Caco-2 (cell line): ENCODE measurements at regions not wholly inside any gene's neighbourhood (a gene's known extent, or its start where the extent isn't known, plus 50 kb on each side); places are given as distances from the start of the nearest gene placed in this dataset.
"Not testable (repeated sequence)": the region's sequence is repeated elsewhere in the genome, so short reads cannot be mapped to it uniquely, and the experiment has no call there.

Source experiments
- BruUV-seq: library from RNA; stranded (reverse); fragments of 400-500 nt; replicated peaks from 2 replicates; lab custom pipeline; 2021; lab: Mats Ljungman, UMichigan
- CTCF ChIA-PET: fragments of 300-600 bp; sonication (Branson Sonifier 250); formaldehyde crosslinking; loops from one replicate; lab custom pipeline; 2022; ENCODE audit warnings: antibody characterized with exemption; lab: Charles Lee
- POLR2A ChIA-PET: fragments of 300-600 bp; sonication (Branson Sonifier 250); formaldehyde crosslinking; loops from one replicate; lab custom pipeline; 2022; ENCODE audit warnings: antibody characterized with exemption; lab: Charles Lee
- DNase-seq, 2 experiments: peaks; one replicate each; pipeline versions ENCODE4 v3.0.0 to v3.0.0-alpha.2; 2020 to 2022
- H3K27me3 ChIP-seq: replicated peaks from 2 replicates; pipeline ENCODE4 v1.6.0; 2011; ENCODE audit warnings: low read length; ENCODE audit not compliant: control insufficient read depth, insufficient read depth
- H3K36me3 ChIP-seq: 2 replicates; pipeline ENCODE4 v1.5.1; 2011; ENCODE audit warnings: low read length; ENCODE audit not compliant: control insufficient read depth, insufficient read depth
- H3K4me1 ChIP-seq: fragments of 250-450 bp; sonication (Bioruptor Pico); 2 replicates; pipeline ENCODE4 v1.5.1; 2020; ENCODE audit warnings: mild to moderate bottlenecking
- H3K4me3 ChIP-seq: 2 replicates; pipeline ENCODE4 v1.5.1; 2011; ENCODE audit warnings: low read depth, mild to moderate bottlenecking, control low read depth, low read length
- H3K9me3 ChIP-seq: fragments of 250-450 bp; sonication (Bioruptor Pico); 2 replicates; pipeline ENCODE4 v1.5.1; 2020; ENCODE audit warnings: mild to moderate bottlenecking, moderate library complexity
- H3K27ac Mint-ChIP-seq: one replicate; pipeline ENCODE4 v1.8.0; 2022; ENCODE audit warnings: mixed read lengths; ENCODE audit not compliant: unreplicated experiment
- H3K27me3 Mint-ChIP-seq: one replicate; pipeline ENCODE4 v1.8.0; 2022; ENCODE audit warnings: mixed read lengths; ENCODE audit not compliant: insufficient read depth, unreplicated experiment
- H3K36me3 Mint-ChIP-seq: one replicate; pipeline ENCODE4 v1.8.0; 2022; ENCODE audit warnings: mild to moderate bottlenecking, mixed read lengths; ENCODE audit not compliant: insufficient read depth, unreplicated experiment
- H3K4me1 Mint-ChIP-seq: one replicate; pipeline ENCODE4 v1.8.0; 2022; ENCODE audit warnings: low read depth, mixed read lengths; ENCODE audit not compliant: unreplicated experiment
- H3K4me3 Mint-ChIP-seq: one replicate; pipeline ENCODE4 v1.8.0; 2022; ENCODE audit warnings: mild to moderate bottlenecking, moderate library complexity, mixed read lengths; ENCODE audit not compliant: unreplicated experiment
- H3K9me3 Mint-ChIP-seq: one replicate; pipeline ENCODE4 v1.8.0; 2022; ENCODE audit warnings: mixed read lengths; ENCODE audit not compliant: unreplicated experiment
- intact Hi-C: fragments of 100-400 bp; cut with micrococcal nuclease; formaldehyde crosslinking; loops from one replicate; pipeline ENCODE4 v1.10.0; 2022; ENCODE audit not compliant: unreplicated experiment

DNA sequence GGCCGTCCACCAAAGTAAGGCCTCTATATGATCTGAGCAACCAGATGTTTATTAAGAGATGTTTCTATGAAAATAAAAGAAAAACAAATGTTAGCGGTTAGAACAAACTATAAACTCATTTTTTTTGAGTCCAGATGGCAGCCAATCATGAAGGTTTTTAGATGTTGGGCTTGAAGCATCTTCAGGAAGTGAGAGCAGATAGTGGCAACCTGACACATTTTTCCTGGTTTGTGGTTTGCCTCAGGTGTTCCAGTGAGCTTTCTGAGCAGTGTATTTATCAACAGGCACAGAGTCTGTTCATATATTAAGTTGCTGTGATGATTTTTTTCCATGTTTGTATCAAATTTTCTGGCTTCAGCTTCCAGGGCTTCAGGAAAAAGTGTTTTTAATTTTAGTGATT lies 1468.0 kb downstream of the KHDRBS2 start:
- H3K27me3 Mint-ChIP-seq, H3K9me3 ChIP-seq, H3K27me3 ChIP-seq, H3K4me1 ChIP-seq, H3K4me3 Mint-ChIP-seq, CTCF ChIA-PET, DNase-seq, intact Hi-C loops, H3K4me3 ChIP-seq, H3K27ac Mint-ChIP-seq, POLR2A ChIA-PET, BruUV-seq, H3K36me3 ChIP-seq, H3K36me3 Mint-ChIP-seq, H3K4me1 Mint-ChIP-seq, H3K9me3 Mint-ChIP-seq: not testable (repeated sequence)

DNA sequence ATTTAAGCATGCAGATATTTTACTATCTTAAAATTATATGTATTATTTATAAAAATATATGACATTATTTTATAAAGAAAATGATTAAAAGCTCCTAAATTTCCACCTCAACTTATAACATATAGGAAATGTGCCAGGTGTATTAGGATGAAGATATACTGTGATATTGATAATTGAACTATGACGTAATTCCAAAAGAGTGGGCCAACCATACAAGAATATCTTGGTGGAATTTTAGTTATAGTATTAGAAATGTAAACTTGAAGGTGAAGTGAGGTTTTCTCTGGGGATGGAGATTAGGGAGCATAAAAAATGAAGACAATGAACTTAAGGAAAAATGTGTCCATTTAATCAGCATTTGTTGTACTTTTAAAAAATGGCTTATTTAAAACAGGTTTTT lies 1471.2 kb downstream of the KHDRBS2 start:
- H3K36me3 ChIP-seq, H3K4me1 Mint-ChIP-seq, intact Hi-C loops, H3K4me1 ChIP-seq, H3K27ac Mint-ChIP-seq, H3K4me3 ChIP-seq, BruUV-seq, DNase-seq, H3K4me3 Mint-ChIP-seq, H3K36me3 Mint-ChIP-seq, H3K9me3 ChIP-seq, CTCF ChIA-PET, POLR2A ChIA-PET, H3K9me3 Mint-ChIP-seq, H3K27me3 Mint-ChIP-seq, H3K27me3 ChIP-seq: not testable (repeated sequence)

DNA sequence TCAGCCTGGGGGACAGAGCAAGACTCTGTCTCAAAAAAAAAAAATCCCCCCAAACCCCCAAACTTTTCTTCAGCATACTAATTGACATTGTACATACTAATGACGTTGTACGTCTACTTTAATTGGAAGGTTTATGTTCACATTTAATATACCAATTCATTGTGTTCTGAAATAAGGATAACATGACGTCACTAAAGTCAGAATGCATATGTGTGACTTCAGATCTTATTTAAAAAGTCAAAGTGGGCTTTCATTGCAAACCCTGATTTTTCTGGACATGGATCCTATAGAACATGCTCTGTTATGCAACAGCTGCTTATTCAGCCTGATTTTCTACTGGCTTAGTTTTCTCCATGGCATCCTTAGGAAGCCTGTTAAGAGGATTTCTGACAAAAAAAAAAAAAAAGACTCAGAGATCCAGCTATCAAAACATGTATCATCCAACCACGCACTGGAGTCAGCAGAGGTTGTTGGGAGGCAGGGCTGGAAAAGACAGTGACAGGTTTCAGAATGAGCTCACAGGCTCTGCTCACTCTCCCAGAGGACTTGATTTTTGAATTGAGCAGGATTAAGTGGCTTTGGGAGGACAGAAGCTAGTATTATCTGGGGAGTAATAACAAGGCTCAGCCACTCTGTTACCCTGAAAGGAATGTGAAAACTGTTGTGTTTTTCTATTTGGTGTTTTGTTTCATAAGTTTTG lies 1472.0 kb downstream of the KHDRBS2 start:
- H3K9me3 Mint-ChIP-seq, POLR2A ChIA-PET, DNase-seq: not testable (repeated sequence)

DNA sequence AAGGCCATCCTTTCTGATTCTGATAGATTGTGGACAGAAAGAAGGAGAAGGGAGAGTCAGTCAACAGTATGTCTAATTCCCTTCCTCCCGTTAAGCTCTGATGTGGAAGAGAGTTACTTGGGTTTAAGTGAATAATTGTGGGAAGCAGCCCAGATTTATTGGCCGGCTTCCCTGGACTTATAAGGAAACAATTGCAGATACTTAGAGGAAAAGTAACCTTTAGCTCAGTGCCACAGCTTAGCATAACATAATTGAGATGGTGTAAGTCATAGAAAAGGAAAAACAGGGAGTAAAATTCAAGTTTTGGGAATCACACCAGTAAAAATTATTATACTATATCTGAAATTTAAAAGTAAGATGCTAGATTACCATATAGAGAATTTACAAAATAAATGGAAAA lies 1475.8 kb downstream of the KHDRBS2 start:
- H3K27ac Mint-ChIP-seq, H3K4me1 Mint-ChIP-seq, POLR2A ChIA-PET, H3K36me3 Mint-ChIP-seq, H3K9me3 ChIP-seq, H3K36me3 ChIP-seq, CTCF ChIA-PET, H3K27me3 ChIP-seq, H3K4me3 Mint-ChIP-seq, DNase-seq, H3K9me3 Mint-ChIP-seq, H3K4me1 ChIP-seq, H3K27me3 Mint-ChIP-seq, H3K4me3 ChIP-seq, intact Hi-C loops, BruUV-seq: not testable (repeated sequence)

More for the DNA sequence above, 1472.0 kb downstream of the KHDRBS2 start:
- H3K27me3 Mint-ChIP-seq, H3K4me1 ChIP-seq, H3K27me3 ChIP-seq, BruUV-seq, H3K27ac Mint-ChIP-seq, H3K4me3 Mint-ChIP-seq, H3K4me3 ChIP-seq, H3K36me3 ChIP-seq, H3K36me3 Mint-ChIP-seq, CTCF ChIA-PET, H3K4me1 Mint-ChIP-seq, H3K9me3 ChIP-seq, intact Hi-C loops: not testable (repeated sequence)

DNA sequence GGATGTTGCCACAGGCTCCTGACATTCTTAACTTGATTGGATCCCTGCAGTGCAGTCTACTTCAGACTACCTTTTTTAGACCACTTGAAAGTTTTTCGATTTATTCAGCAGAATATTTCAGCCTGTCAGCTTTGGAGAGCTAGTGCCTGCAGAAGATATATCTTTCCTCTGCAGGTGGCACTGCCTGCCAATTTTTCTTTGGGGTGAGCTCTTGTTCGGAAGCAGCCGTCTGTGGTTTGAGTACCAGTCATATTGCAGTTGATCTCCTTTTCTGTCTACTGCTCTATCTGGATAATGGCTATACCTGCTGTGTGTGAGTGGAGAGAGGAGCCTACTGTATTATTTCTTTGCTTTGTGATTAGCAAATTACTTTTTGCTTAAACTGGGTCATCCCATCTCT lies 1486.9 kb downstream of the KHDRBS2 start:
- H3K9me3 ChIP-seq, H3K4me3 Mint-ChIP-seq, H3K27me3 ChIP-seq, intact Hi-C loops, BruUV-seq, H3K4me1 ChIP-seq, H3K4me3 ChIP-seq, H3K36me3 Mint-ChIP-seq, POLR2A ChIA-PET, H3K27me3 Mint-ChIP-seq, H3K27ac Mint-ChIP-seq, CTCF ChIA-PET, DNase-seq, H3K36me3 ChIP-seq, H3K4me1 Mint-ChIP-seq, H3K9me3 Mint-ChIP-seq: not testable (repeated sequence)

DNA sequence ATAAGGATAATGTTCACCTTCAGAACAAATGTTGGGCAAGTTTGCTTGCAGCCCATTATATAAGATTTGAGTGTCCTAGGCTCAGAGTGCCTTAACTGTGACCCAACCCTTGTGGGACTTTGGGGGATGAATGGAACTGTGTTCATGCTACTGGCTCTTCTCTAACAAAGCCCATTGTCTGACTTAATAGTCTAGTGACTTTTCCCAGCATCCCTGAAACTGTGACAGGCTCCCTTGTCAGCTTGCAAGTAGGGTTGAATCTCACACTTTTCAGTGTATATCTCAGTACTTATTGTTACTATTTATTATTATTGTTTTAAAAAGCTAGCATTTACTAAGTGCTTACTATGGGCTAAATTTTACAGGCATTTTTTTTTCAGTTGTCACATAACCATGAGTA lies 1488.2 kb downstream of the KHDRBS2 start:
- BruUV-seq, H3K9me3 ChIP-seq, H3K9me3 Mint-ChIP-seq, H3K4me3 Mint-ChIP-seq, CTCF ChIA-PET, intact Hi-C loops, H3K27ac Mint-ChIP-seq, H3K4me1 Mint-ChIP-seq, POLR2A ChIA-PET, H3K4me3 ChIP-seq, H3K36me3 Mint-ChIP-seq, H3K4me1 ChIP-seq, H3K36me3 ChIP-seq, H3K27me3 Mint-ChIP-seq, DNase-seq, H3K27me3 ChIP-seq: not testable (repeated sequence)

DNA sequence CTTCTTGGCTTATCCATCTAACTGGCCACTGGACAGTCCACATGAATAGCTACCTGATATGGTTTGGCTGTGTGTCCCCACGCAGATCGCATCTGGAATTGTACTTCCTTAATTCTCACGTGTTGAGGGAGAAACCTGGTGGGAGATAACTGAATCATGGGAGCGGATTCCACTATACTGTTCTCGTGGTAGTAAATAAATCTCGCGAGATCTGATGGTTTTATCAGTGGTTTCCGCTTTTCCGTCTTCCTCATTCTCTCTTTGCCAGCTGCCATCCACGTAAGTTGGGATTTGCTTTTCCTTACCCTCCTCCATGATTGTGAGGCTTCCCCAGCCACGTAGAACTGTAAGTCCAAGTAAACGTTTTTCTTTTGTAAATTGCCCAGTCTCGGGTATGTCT lies 1496.4 kb downstream of the KHDRBS2 start:
- POLR2A ChIA-PET, H3K4me1 Mint-ChIP-seq, H3K36me3 ChIP-seq, H3K9me3 Mint-ChIP-seq, H3K27me3 Mint-ChIP-seq, H3K27ac Mint-ChIP-seq, H3K4me3 ChIP-seq, H3K27me3 ChIP-seq, H3K9me3 ChIP-seq, H3K4me3 Mint-ChIP-seq, H3K4me1 ChIP-seq, BruUV-seq, CTCF ChIA-PET, intact Hi-C loops, DNase-seq, H3K36me3 Mint-ChIP-seq: not testable (repeated sequence)
